ENCODE measurements at regions not wholly inside any gene's neighbourhood (a gene's known extent, or its start where the extent isn't known, plus 50 kb on each side); places are given as distances from the start of the nearest gene placed in this dataset.

DNA sequence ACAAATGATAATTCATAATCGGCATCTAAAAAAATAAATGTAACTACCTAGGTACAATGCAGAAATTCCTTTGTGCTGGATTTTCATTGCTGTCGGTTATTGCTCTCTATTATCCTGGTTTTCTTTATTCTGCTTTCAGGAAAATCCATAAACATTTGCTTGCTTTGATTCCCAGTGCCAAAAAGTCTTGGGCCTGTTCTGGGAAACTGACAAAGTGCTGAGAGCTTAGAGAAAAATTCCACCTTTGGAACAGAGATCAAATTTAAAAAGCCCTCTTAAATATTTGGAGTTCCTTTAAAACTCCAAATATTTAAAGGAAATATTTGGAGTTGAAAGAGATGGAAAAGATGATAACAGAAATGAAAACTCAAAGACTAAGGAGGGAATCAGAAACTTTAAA lies 87.3 kb upstream of the ZBED5 start:
- no peak for DNase-seq

DNA sequence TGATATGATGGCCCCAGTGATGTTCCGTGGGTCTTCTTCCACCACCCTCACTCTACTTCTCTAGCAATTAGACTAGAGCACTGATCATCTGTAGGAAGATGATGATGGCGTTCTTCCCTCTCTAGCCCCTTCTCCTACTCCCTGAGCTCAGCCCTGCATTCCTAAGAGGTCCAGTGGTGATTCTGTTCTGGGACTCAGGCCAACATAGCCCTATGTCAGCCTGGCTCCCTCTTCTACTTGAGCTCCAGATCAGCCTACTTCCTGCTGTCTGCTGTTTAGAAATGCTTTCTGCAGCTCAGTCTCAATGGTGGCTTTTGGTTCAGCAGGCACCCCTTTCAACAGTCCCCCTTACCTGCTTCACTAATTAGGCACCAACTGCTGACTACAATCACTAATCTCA lies 86.1 kb upstream of the ZBED5 start:
- DNase-seq = no peak

DNA sequence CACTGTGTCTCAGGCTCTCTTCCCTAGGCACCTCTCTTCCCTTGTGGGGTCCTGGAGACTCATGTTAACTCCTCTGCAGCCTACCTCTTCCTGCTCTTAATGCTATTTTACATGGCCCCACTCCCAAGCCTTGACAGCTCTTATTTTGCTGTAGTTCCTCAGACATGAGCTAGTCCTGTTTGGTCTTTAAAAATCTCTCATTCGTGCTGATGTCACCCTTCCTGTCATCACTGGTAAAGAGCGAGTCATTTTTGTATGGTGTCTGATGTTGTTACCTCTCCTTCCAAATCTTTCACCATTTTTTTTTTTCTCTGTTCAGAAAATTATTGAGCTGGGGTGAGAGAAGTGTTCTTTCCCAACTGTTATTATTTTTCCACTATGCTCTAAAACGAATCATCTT lies 84.8 kb upstream of the ZBED5 start:
- DNase-seq = no peak

DNA sequence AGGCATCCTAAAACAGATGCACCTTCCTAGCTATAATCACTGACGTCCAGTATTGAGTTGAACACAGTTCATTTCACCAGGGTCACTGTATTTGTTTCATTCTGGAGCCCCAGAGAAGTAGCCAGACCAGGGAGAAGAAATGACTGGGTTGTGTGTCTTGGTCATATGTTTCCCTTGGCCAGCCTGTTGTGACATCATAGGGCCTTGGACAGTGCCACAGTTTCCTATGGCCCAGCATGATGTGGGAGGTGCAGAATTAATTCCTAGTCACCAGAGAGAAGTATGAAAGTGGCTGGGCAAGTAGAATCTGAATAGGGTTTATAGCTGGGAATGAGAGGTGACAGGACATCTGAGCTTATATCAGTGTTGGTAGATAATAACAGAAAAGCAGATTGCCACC lies 84.0 kb upstream of the ZBED5 start:
- no peak for DNase-seq

DNA sequence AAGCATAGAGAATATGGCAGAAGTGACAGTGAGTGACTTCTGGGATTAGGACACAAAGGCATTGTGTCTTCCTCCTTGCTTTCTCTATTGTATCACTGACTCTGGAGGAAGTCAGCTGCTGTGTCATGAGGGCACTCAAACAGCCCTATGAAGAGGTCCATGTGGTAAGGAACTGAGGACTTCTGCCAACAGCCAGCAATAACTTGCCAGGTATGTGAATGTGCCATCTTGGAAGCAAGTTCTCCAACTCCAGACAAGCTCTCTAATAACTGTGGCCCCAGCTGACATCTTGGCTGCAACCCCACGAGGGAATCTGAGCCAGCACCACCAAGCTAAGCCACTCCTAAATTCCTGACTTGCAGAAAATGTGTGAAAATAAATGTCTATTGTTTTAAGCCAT lies 83.6 kb upstream of the ZBED5 start:
- DNase-seq = no peak

DNA sequence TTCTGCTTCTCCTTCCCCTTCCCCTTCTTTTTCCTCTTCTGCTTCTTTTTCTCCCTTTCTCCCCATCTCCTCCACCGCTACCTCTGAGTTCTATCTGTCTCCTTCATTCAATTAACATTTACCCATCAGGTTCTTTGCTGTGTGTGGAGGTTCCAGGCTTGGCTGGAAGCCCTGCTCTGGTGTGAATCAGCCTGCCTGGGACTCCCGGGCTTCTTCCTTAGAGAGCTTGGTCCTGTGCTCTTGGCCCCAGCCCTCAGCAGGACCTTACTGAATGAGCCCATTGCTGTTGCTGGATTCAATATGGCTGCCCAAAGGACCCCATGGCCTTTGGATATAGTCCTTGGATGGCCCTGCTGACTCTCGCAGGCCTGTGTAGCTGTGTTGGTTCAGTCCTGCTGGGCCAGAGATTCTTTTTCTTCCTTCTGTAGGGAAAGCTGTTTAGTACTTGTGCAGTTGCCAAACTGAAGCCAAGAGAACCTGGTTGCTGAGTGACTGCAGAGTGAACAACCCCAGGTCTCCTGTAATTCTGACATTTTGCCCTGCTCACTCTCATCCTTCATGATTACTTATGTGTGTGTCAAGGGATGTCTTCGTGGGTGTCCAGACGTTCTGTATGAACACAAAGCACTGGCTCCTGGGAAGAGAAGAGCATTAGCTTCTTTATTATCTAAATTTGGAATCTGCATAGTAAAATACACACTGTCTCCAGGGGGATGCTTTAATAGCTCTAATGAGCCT lies 81.0 kb upstream of the ZBED5 start:
- DNase-seq = no peak

DNA sequence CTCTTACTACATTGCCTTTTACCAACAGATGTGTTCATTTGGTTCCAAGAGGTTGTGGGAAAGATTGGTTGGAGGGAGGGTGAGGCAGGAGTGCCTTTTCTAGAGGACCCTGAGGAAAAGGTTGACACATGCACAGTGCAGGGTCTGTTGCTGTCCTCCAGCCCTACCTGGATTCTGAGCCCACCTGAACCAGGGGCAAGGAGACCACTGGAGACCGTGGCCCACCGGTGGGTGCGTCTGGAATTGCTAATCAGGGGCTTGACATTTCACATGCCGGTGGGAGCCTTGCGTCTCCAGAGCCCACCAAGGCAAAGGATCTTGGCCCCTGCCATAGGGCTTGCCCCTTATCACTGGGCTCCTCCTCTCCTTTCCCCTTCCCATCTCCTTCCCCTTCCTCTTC lies 80.4 kb upstream of the ZBED5 start:
- no peak for DNase-seq

DNA sequence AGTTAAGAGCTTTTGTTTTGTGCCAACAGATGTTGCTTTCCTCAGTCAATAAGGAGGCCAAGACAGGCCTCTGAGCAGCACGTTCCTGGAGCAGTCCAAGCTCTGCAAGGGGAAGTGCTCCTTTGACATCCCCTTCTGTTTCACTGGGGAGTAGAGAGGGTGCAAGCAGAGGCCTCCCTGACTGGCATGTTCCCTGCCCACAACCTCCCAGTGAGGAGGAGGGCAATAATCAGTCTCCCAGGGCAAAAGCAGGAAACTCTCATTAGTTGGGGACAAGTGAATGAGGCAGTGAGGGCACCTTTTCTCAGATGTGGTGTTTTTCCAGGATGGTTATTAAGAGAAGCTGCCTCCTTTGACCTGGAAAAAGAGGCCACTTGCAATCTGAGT lies 79.5 kb upstream of the ZBED5 start:
- no peak for DNase-seq

DNA sequence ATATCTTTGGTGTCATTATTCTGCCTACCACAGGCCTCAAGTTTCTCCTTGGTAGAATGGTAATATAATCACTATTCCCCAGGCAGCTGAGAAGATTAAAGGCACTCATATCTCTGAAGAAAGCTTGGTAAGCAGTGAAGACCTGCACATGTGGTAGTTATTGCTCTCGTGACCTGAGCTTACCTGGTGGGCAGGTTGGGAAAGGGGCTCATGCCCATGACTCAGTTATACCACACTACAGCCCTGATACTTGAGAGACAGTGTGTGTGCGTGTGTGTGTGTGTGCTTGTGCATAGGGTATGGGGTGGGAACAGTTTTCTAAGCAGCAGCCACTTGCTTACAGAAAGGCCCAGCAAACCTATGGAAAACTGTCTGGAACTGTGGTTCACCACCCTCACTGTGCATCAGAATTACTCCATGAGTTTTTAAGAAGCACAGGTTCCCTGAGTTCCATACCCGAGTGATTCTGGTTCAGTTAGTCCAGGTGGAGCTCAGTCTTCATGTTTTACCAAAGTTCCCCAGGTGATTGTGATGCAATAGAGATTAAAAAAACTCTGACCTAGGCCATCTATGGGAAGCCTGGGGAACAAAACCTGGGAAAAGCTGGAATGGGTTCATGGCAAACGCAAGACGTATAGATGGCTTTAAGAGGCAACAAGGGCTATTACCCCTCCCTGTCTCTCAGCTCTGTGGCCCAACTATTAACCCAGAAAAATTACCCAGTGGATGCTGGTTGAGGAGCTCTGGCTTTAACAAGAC lies 79.0 kb upstream of the ZBED5 start:
- DNase-seq = no peak

DNA sequence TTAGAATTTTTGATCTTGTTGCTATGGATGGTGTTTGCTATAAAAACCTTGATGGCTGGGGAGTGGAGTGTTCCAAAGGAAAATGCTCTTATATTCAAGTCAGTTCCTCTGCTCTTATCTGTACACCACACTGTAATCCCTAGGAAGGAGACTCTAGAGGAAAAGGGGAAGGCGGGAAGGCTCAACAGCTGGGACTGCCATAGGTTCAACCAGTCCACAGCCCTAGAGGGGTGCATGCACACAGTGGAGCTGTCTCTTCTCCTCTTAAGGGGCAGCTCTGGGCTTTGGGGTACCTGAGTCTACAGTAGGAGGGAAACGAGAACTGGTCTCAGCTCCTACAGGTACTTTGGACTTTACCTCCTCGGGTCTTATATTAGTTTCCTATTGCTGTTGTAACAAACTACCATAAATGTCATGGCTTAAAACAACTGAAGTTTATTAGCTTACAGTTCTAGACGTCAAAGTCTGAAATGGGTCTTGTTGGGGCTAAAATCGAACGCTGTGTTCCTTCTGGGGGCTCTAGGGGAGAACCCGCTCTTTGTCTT lies 77.2 kb upstream of the ZBED5 start:
- no peak for DNase-seq

DNA sequence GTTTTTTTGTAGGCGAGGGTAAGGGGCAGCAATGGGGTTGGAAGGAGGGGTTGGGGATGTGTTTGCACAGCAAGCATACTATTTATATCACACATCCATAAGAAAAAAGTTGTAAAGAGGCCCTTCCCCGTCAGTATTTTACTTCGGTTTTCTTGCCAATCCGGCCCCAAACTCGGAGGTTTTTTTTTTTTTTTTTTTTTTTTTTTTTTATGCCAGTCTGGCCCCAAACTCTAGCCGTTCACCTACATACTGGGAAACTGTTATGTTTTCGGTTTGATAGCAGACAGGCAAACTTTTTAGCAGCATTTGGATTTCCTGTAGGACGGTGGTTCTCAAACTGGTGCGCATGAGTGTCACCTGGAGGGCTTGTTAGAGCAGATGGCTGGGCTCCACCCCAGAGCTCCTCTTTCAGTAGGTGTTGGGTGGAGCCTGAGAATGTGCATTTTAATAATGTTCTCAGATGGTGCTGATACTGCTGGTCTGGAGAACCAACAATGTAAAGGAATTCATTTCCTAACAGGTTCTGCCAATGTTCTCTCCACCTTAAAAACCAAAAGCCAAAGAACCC lies 76.5 kb upstream of the ZBED5 start:
- DNase-seq = peak in 2 of 3 experiments; percentile 23 to 46

DNA sequence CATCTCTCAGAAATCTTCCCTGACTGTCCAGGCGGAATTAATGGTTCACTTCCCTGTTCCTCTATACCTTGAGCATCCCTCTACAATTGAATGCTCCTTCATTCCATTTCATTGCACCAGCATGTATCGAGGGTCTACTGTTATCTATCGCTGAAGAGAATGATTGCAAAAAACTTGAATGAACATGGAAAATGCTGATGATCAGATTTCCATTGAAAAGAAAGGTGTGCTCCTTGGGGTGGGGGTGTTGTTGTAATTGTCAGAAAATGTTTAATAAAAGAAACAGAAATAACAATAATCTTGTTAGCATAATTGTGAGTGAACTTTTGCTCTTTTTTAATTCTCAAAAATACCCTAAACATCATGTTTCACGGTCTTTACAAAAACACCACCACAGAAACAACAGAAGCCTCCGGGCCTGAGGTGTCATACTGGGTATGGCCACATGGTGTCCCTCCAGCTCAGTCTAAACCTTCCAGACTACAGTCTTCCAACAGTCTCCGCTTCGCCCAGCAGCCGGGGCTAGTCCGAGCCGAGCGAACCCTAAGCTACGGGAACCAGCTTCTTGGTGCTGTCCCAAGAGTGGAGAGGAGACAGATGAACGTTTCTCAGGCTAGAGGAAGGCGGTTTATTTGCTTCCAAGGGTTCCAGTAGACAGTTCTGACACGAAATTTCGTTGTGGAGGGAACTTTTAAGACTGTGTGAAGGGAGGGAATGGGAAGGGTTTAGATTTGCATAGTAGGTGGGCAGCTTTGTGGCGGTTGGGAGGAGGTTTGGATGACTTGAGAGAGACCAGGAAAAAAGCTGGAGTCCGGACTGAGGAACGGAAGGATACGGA lies 75.8 kb upstream of the ZBED5 start:
- DNase-seq = peak; percentile 81 to 94 (median 93)

DNA sequence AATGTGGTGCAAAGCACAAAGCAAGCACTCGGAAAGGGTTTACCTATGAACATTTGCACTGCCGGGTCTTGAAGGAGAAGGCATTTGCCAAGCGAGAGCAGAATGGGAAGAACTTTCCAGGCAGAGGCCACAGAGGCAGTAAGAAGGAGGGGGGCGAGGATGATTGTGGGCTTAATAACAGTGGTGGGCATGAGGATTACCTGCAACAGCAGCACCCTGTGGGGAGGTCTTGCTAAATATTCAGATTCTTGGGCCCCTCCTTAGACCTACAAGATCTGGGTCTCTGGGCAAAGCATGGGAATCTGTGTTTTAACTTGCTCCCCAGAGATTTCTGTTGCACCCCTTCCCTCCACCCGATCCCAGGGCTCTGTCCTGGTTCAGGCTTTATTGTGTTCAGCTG lies 75.1 kb upstream of the ZBED5 start:
- no peak for DNase-seq

DNA sequence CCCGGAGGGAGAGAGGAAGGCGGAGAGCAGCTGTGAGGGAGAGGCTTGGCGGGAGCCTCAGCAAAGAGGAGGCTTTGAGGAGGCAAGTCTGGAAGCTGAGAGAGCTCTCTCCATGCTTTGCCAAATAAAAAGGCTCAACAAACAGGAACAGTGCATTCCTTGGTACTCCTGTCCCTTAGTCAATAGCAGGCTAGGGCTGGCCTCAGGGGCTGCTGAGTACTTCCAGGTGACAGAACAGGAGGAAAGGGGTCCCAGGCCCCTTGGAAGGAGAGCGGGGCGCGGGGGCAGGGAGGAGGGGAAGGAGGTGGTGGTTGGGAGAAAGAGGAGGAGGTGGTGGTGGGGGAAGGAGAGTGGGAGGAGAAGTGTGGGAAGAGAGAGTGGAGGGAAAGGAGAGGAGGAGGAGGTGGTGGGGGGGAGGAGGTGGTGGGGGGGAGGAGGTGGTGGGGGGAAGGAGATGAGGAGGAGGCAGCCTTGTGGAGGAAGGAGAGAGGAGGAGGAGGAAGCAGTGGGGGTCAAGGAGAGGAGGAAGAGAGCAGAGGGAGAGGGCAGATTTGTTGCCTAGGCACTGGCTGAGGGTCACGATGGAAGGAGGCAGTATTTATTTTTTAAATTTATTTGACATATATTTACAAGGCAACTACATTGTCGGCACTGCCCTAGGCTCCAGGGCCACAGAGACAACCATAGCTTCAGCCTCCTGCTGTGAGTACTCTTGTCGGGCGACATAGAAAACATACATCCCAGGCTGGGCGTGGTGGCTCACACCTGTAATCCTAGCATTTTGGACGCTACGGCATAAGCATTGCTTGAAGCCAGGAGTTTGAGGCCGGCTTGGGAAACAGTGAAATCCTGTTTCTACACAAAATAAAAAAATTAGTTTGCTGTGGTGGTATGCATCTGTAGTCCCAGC lies 74.2 kb upstream of the ZBED5 start:
- peak; percentile 8 to 53 (median 9) for DNase-seq

DNA sequence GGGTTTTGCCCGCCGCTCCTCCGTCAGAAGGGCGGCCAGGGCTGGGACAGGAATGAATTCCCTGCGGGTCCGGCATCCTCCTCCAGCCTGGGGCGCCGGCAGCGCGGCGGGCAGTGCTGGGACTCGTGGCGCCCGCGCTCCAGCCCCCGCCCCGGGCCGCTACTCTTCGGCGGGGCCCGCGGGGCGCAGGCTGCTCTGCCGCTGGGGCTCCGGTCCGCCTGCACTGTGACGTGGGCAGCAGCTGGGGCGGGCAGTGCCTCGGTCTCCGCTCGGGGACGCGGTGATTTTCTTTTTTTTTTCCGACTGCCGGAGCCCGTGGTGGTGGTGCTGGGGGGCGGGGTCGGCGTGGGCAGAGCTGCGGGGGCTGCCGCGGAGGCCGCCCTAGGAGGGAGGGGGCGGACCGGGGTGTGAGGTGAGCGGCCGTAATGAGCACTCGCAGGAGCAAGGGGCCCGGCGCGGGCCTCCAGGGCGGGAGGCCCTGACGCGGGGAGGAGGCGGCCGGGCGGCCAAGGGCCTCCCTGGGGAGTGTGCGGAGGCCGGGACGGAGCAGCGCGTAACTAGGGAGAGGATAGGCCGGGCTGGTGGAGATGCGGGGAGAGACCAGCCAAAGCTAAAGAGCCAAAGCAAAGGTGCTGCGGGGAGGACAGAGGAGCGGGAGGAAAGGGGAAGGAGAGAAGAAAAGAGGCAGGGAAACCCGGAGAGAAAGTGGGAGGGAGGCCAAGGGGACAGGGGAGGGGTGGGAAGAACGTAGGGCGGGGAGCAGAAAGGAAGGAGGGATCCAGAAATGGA lies 73.3 kb upstream of the ZBED5 start:
- peak; percentile 72 to 93 (median 87) for DNase-seq

DNA sequence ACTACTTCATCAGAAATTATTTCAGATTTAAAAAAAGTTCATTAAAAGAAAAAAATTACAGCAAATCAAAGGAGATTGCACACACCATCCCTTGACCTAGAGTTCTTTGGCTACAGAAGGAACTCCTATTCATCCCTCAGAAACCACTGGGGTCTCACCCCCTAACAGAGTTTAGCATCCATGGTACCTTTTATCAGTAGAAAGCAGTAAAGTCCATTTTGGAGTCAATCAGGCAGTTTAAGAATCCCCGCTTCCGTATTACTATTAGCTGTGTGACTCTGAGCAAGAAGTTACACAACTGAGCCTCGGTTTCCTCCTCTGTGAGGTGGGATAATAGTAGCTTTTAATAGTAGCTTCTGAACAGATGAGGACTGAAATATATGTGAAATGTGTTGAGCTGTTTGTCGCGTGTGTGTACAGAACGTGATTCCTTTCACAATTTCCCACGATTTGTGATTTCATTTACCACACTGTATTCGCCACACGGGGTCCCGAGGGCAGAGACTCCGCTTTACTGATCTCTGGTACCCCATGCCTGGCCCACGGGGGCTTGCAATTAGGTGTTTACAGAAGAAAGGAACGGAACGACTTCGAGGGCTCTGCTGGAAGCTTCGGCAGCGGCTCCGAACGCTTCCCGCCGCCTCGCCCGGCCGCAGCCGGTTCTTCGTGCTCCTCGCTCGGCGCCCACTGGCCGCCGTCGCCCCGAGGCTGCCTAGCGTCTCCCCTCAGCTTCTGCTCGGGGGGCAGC lies 72.5 kb upstream of the ZBED5 start:
- DNase-seq = peak; percentile 65 to 90 (median 82)

DNA sequence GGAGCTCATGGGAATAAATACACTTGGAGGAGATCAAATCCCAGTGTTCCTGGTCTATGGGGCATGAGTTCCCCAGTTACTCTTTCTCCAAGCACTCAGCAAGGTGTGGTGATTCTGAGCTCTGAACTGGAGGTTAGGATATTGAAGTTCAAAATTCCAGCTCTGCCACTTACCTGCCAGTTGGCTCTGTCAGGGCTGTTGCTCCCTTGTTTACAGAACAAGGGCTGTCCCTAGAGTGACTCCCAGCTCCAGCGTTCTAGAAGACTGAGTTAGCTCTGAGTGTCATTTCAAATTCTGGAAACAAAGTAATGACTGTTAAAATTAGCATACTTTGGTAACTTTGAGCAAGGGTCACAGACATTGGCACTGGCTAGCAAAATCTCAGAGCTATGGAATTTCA lies 69.7 kb upstream of the ZBED5 start:
- DNase-seq = no peak

DNA sequence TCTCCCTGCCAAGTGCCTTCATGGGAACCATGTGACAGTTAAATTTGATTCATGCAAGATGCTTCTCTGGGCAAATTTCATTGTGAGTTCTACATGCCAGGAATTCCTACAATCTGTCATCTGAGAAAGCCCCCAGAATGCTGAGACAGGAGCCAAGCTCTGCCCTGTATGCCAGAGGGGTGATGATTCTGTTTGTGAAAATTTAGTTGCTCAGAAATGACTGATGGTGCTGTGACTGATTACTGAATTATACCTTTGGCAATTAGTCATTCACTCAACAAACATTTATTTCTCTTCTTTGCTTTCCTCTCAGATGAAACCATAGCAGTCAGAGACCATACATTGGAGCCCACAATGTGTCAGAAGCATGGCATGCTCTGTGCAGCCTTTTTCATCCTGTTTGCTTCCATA lies 69.0 kb upstream of the ZBED5 start:
- DNase-seq = no peak

DNA sequence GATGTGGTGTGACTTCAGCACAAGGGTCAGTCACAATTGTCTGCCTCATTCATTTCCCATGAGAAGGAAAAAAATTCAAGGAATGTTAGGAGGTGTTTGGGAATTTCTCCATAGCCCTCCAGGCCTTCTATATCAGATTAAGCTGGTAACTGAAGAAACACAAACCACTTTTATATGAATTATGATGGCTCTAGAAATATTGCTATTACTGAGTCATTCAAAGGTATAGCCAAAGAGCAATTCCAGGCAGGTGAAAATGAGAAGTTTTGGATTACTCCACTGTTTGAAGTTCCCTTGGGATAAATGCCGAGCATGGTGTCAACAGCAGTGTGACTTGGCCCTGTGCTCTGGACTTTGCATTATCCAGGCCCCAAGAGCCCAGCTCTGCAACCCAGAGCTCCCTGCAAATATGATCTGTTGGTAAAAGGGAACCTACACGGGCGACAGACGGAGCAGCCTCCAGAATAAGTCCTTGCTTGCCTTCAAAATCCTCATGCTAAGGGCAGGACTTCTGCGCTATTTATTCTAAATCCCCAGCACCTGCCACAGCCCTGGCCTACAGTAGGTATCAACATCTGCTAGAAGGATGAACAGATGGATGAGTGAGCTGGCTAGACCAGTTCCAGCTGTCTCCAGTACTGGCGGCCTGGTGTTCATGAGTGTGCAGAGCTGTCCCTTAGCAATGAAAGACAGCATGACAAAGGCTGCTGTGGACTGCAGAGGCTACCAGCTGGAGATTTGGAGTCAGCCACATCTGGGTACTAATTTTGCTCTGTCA lies 67.5 kb upstream of the ZBED5 start:
- DNase-seq = no peak

DNA sequence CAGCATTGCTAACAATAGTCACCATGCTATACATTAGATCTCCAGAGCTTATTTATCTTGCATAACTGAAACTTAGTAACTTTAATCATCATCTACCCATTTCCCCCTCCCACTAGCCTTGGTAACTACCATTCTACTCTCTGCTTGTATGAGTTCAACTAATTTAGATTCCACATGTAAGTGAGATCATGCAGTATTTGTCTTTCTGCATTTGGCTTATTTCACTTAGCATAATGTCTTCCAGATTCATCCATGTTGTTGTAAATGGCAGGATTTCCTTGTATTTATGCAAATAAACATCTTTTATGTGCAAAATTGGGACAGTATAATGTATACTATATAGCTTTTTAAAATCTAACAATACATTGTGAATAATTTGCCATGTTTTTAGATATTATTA lies 66.0 kb upstream of the ZBED5 start:
- DNase-seq = no peak

Measured in NCI-H1417 (cell line).